Stimulated activated CD4-positive, alpha-beta T cell treated with anti-CD3 and anti-CD28 coated beads, TNF-alpha, amount 100 ng/mL, for 4 hours (primary cell): ENCODE measurements at regions not wholly inside any gene's neighbourhood (a gene's known extent, or its start where the extent isn't known, plus 50 kb on each side); places are given as distances from the start of the nearest gene placed in this dataset.
"Not testable (repeated sequence)": the region's sequence is repeated elsewhere in the genome, so short reads cannot be mapped to it uniquely, and the experiment has no call there.

Experiments
- DNase-seq, 3 experiments: peaks; one replicate each; pipeline ENCODE4 v3.0.0-alpha.2; 2020; ENCODE audit warnings: low read depth in 3 of 3

- no peak for DNase-seq
Observed at GRCh38 chr14:89065879-89066278, 241.4 kb downstream of the TTC8 start.

GRCh38 chr14:89067293-89067972 is 243.0 kb downstream of the TTC8 start:
- DNase-seq: no peak

GRCh38 chr14:89078021-89078795 is 253.8 kb downstream of the TTC8 start:
- DNase-seq: no peak

GRCh38 chr14:89085231-89085731 is 260.8 kb downstream of the TTC8 start:
- no peak for DNase-seq

GRCh38 chr14:89085737-89086382 is 261.4 kb downstream of the TTC8 start:
- no peak for DNase-seq

GRCh38 chr14:89088530-89088929 is 264.1 kb downstream of the TTC8 start:
- DNase-seq: no peak

GRCh38 chr14:89089330-89089729 is 264.9 kb downstream of the TTC8 start:
- no peak for DNase-seq

- no peak for DNase-seq
Observed at GRCh38 chr14:89091781-89092180, 267.3 kb downstream of the TTC8 start.

GRCh38 chr14:89093083-89093730 is 268.8 kb downstream of the TTC8 start:
- no peak for DNase-seq

GRCh38 chr14:89095036-89095435 is 270.6 kb downstream of the TTC8 start:
- DNase-seq: no peak

- DNase-seq: no peak
Observed at GRCh38 chr14:89096946-89097345, 272.5 kb downstream of the TTC8 start.

GRCh38 chr14:89098254-89098653 is 273.8 kb downstream of the TTC8 start:
- DNase-seq: no peak

GRCh38 chr14:89104171-89104817 is 279.8 kb downstream of the TTC8 start:
- DNase-seq: not testable (repeated sequence)

- DNase-seq: not testable (repeated sequence)
Observed at GRCh38 chr14:89104861-89105260, 280.4 kb downstream of the TTC8 start.
